HepG2 (cell line): ENCODE measurements at regions not wholly inside any gene's neighbourhood (a gene's known extent, or its start where the extent isn't known, plus 50 kb on each side); places are given as distances from the start of the nearest gene placed in this dataset.
"Not testable (repeated sequence)": the region's sequence is repeated elsewhere in the genome, so short reads cannot be mapped to it uniquely, and the experiment has no call there.

Experiments
- ATAC-seq: fragments of 200-7000 bp; cut with Tn5 transposase; 3 replicates; pipeline ENCODE4 v1.9.1; 2020; ENCODE audit warnings: mild to moderate bottlenecking, moderate library complexity
- BruUV-seq: library from RNA; stranded (reverse); fragments of 400-500 nt; replicated peaks from 2 replicates; lab custom pipeline; 2021; lab: Mats Ljungman, UMichigan
- CTCF ChIA-PET: fragments of 300-600 bp; formaldehyde crosslinking; extraction: SDS; loops from one replicate; lab custom pipeline; 2021; ENCODE audit warnings: low total read pairs, inconsistent platforms, low intra/inter-chr PET ratio; lab: Yijun Ruan, JAX
- POLR2A ChIA-PET: fragments of 350-600 bp; sonication (Branson Sonifier 250); formaldehyde crosslinking; loops from one replicate; lab custom pipeline; 2020; ENCODE audit warnings: antibody characterized with exemption, inconsistent platforms; lab: Yijun Ruan, JAX
- DNase-seq: peaks from one replicate; pipeline ENCODE4 v3.0.0-alpha.2; 2015; ENCODE audit warnings: low spot score
- FAIRE-seq: peaks from 3 replicates; lab custom pipeline; 2011; peaks lifted over from hg19 to GRCh38; lab: Jason Lieb, UNC
- H2AFZ ChIP-seq: one replicate; pipeline ENCODE4 v1.6.1; 2011; ENCODE audit warnings: low read length, inconsistent platforms
- H3K27ac ChIP-seq: fragments of 300-600 bp; 3 replicates; pipeline ENCODE4 v1.8.0; 2011; ENCODE audit warnings: mixed run types, mild to moderate bottlenecking, mixed read lengths, low read length, inconsistent platforms; ENCODE audit not compliant: insufficient read depth; ENCODE audit errors: extremely low read length
- H3K27me3 ChIP-seq, 2 experiments: fragments of 200-600 bp in 1 of 2; 2 replicates in 1 of 2; 3 replicates in 1 of 2; pipeline versions ENCODE4 v1.6.0 to v1.8.0; 2011; ENCODE audit warnings: low read length in 2 of 2, mild to moderate bottlenecking in 2 of 2, moderate library complexity in 2 of 2, inconsistent platforms in 1 of 2; ENCODE audit not compliant: insufficient read depth in 2 of 2, control insufficient read depth in 1 of 2
- H3K36me3 ChIP-seq, 2 experiments: fragments of 200-600 bp in 1 of 2; replicated peaks in 1 of 2; 2 replicates in 1 of 2; 3 replicates in 1 of 2; pipeline versions ENCODE4 v1.5.1 to v1.8.0; 2011; ENCODE audit warnings: low read length in 2 of 2, inconsistent platforms in 1 of 2; ENCODE audit not compliant: insufficient read depth in 2 of 2, control insufficient read depth in 1 of 2
- H3K4me1 ChIP-seq: 2 replicates; pipeline ENCODE4 v1.5.1; 2012; ENCODE audit warnings: low read length, inconsistent platforms; ENCODE audit not compliant: insufficient read depth
- H3K4me2 ChIP-seq: 2 replicates; pipeline ENCODE4 v1.6.0; 2011; ENCODE audit warnings: low read depth, low read length, inconsistent platforms
- H3K4me3 ChIP-seq, 3 experiments: fragments of 200-600 bp in 1 of 3; sonication (generic), shearing (Covaris generic) in 1 of 3; replicated peaks in 1 of 3; 2 replicates each; pipeline ENCODE4 v1.5.1; 2011 to 2016; ENCODE audit warnings: low read length in 3 of 3, inconsistent platforms in 2 of 3, low read depth in 2 of 3, mild to moderate bottlenecking in 2 of 3, control low read depth in 1 of 3, mixed read lengths in 1 of 3; ENCODE audit not compliant: insufficient read depth in 1 of 3
- H3K79me2 ChIP-seq: one replicate; pipeline ENCODE4 v1.6.1; 2011; ENCODE audit warnings: low read length, inconsistent platforms; ENCODE audit not compliant: insufficient read depth
- H3K9ac ChIP-seq: 2 replicates; pipeline ENCODE4 v1.6.0; 2011; ENCODE audit warnings: mild to moderate bottlenecking, low read depth, low read length, inconsistent platforms; ENCODE audit not compliant: insufficient read depth
- H3K9me3 ChIP-seq: 2 replicates; pipeline ENCODE4 v1.5.1; 2012; ENCODE audit warnings: mild to moderate bottlenecking, low read length
- H4K20me1 ChIP-seq: 2 replicates; pipeline ENCODE4 v1.6.0; 2011; ENCODE audit warnings: inconsistent platforms, mild to moderate bottlenecking, low read length, moderate library complexity; ENCODE audit not compliant: insufficient read depth
- GABPB1 ChIP-seq: IDR thresholded peaks from 2 replicates; pipeline ENCODE4 v1.6.1; 2016; ENCODE audit warnings: mild to moderate bottlenecking, missing genetic modification reagents, moderate library complexity, missing compliant biosample characterization
- GZF1 ChIP-seq: sonication (generic); formaldehyde crosslinking; IDR thresholded peaks from 2 replicates; pipeline ENCODE4 v1.5.1; 2020; ENCODE audit warnings: mild to moderate bottlenecking, missing genetic modification reagents
- HOXA3 ChIP-seq: sonication (generic); formaldehyde crosslinking; IDR thresholded peaks from 2 replicates; pipeline ENCODE4 v1.5.0; 2020; ENCODE audit warnings: missing genetic modification reagents
- MED8 ChIP-seq: sonication (generic); formaldehyde crosslinking; IDR thresholded peaks from 2 replicates; pipeline ENCODE4 v1.8.1; 2023; ENCODE audit warnings: mild to moderate bottlenecking, missing genetic modification reagents; ENCODE audit not compliant: insufficient replicate concordance
- MEIS2 ChIP-seq: sonication (generic); formaldehyde crosslinking; IDR thresholded peaks from 2 replicates; pipeline ENCODE4 v1.9.0; 2021; ENCODE audit warnings: mild to moderate bottlenecking, missing genetic modification reagents
- NFKB2 ChIP-seq: sonication (generic); formaldehyde crosslinking; IDR thresholded peaks from 2 replicates; pipeline ENCODE4 v1.4.0; 2020; ENCODE audit warnings: missing genetic modification reagents, borderline replicate concordance
- NONO ChIP-seq, 2 experiments: fragments of 450-650 bp in 1 of 2; sonication (generic) in 1 of 2; formaldehyde crosslinking in 1 of 2; IDR thresholded peaks in 1 of 2; conservative IDR thresholded peaks in 1 of 2; 2 replicates each; pipeline versions ENCODE4 v1.6.1 to v1.8.0; 2017 to 2022; ENCODE audit warnings: mild to moderate bottlenecking in 1 of 2, missing genetic modification reagents in 1 of 2, moderate library complexity in 1 of 2
- NR0B2 ChIP-seq: sonication (generic); formaldehyde crosslinking; IDR thresholded peaks from 2 replicates; pipeline ENCODE4 v1.4.0; 2020; ENCODE audit warnings: mild to moderate bottlenecking, missing genetic modification reagents
- PRPF4 ChIP-seq: fragments of 200-400 bp; formaldehyde crosslinking; IDR thresholded peaks from 2 replicates; pipeline ENCODE4 v1.6.1; 2016; ENCODE audit warnings: low read length, low read depth; ENCODE audit not compliant: poor library complexity, severe bottlenecking
- ZNF10 ChIP-seq: sonication (generic); formaldehyde crosslinking; IDR thresholded peaks from 2 replicates; pipeline ENCODE4 v1.4.0; 2020; ENCODE audit warnings: mild to moderate bottlenecking, low read depth, missing genetic modification reagents, borderline replicate concordance
- ZNF501 ChIP-seq: sonication (generic); formaldehyde crosslinking; IDR thresholded peaks from 2 replicates; pipeline ENCODE4 v1.5.1; 2020; ENCODE audit warnings: mild to moderate bottlenecking, moderate library complexity, missing genetic modification reagents
- ZNF768 ChIP-seq: sonication (generic); formaldehyde crosslinking; IDR thresholded peaks from 2 replicates; pipeline ENCODE4 v1.4.0; 2020; ENCODE audit warnings: missing genetic modification reagents
- ZNF782 ChIP-seq: sonication (generic); formaldehyde crosslinking; IDR thresholded peaks from 2 replicates; pipeline ENCODE4 v1.4.0; 2020; ENCODE audit warnings: missing genetic modification reagents, mild to moderate bottlenecking, borderline replicate concordance
- ZNF883 ChIP-seq: sonication (generic); formaldehyde crosslinking; IDR thresholded peaks from 2 replicates; pipeline ENCODE4 v1.5.1; 2020; ENCODE audit warnings: mild to moderate bottlenecking, missing genetic modification reagents; ENCODE audit errors: not compliant biosample characterization
- WGBS: methylation state at CpG from one replicate; pipeline ENCODE4 v1.1.6; 2017; ENCODE audit warnings: low lambda C conversion rate; 5-methylcytosine and 5-hydroxymethylcytosine counted together
- in situ Hi-C: cut with HindIII; loops from 2 replicates; pipeline ENCODE4 v1.10.0; 2017; ENCODE audit warnings: low pct_unique_long_range_greater_than_20kb; ENCODE audit not compliant: extremely low pct_ligation_motif_present
- intact Hi-C: fragments of 100-400 bp; cut with micrococcal nuclease; formaldehyde crosslinking; loops from one replicate; pipeline ENCODE4 v1.10.0; 2022; ENCODE audit not compliant: unreplicated experiment
- TF ChIP-seq, protein P1 (sequence below), 2 experiments: sonication (generic) in 1 of 2; formaldehyde crosslinking in 1 of 2; IDR thresholded peaks; 2 replicates each; pipeline versions ENCODE4 v1.4.0 to v1.6.1; 2016 to 2020; ENCODE audit warnings: borderline replicate concordance in 1 of 2, low read depth in 1 of 2, mild to moderate bottlenecking in 1 of 2, missing genetic modification reagents in 1 of 2
- TF ChIP-seq, protein P2 (sequence below): sonication (generic); formaldehyde crosslinking; IDR thresholded peaks from 2 replicates; pipeline ENCODE4 v1.5.0; 2020; ENCODE audit warnings: missing genetic modification reagents, mild to moderate bottlenecking, borderline replicate concordance

DNA sequence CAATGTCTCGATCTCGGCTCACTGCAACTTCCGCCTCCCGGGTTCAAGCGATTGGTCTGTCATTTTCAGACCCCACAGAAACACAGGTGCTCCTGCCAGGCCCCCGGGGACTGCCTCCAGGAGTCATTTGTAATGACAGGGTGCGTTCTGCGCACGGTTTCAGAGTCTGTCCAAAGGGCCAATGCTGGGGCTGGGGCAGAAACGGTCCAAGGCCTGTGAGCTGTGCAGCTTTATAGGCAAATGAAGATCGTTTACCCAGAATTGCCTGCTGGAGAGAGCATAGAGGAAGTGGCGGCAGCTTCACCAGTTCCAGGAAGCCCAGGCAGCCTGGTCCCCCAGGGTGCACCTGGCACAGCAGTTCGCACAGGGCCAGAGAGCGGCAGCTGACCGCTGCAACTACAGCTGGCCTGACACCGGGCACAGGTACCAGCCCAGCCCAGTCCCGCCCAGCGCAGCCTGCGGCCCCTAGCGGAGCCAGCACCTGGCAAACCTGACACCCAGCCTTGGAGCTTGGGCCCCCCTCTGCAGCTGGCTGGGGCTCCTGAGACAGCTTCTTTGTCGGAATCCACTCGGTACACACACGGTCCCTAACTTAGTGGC lies 92.4 kb upstream of the METTL9 start:
- intact Hi-C loops; POLR2A ChIA-PET; H3K9ac ChIP-seq; H3K27me3 ChIP-seq; FAIRE-seq; ATAC-seq; H3K27ac ChIP-seq; H3K4me3 ChIP-seq; CTCF ChIA-PET; DNase-seq; in situ Hi-C loops; H2AFZ ChIP-seq; H3K9me3 ChIP-seq; BruUV-seq; TF ChIP-seq NONO (IDR thresholded peaks at IDR 0.05): not testable (repeated sequence)
- Histone ChIP-seq H4K20me1 (peaks cover 73% of the 10 kb centered on the region), H3K36me3 (peaks cover 19 to 31% of the 10 kb centered on the region in 2 experiments; a peak in 4 of 5 replicates), H3K4me2 (0 out of 2 replicates have a peak overlapping the region, but pooled peaks have one; percentile 2), H3K4me1 (peaks cover 94% of the 10 kb centered on the region), H3K79me2 (peaks cover 87% of the 10 kb centered on the region)
- WGBS, result 92% methylated on average over 23 of the region's 23 CpGs
- peak; percentile 61; the same call in 1 of the 2 replicates for TF ChIP-seq NFKB2 (CRISPR knock-in tag)
- TF ChIP-seq ZNF10 (CRISPR knock-in tag), result 0 out of 2 replicates have a peak, but pooled peaks have one; percentile 83
- TF ChIP-seq, protein P1, sequence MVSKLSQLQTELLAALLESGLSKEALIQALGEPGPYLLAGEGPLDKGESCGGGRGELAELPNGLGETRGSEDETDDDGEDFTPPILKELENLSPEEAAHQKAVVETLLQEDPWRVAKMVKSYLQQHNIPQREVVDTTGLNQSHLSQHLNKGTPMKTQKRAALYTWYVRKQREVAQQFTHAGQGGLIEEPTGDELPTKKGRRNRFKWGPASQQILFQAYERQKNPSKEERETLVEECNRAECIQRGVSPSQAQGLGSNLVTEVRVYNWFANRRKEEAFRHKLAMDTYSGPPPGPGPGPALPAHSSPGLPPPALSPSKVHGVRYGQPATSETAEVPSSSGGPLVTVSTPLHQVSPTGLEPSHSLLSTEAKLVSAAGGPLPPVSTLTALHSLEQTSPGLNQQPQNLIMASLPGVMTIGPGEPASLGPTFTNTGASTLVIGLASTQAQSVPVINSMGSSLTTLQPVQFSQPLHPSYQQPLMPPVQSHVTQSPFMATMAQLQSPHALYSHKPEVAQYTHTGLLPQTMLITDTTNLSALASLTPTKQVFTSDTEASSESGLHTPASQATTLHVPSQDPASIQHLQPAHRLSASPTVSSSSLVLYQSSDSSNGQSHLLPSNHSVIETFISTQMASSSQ (IDR thresholded peaks at IDR 0.05; ENCODE audit: low read depth), result not testable (repeated sequence)
- TF ChIP-seq, protein P1 (CRISPR knock-in tag; IDR thresholded peaks at IDR 0.05; ENCODE audit: borderline replicate concordance), result peak; percentile 56
- 0 out of 2 replicates have a peak, but pooled peaks have one; percentile 25 for TF ChIP-seq MEIS2
- 0 out of 2 replicates have a peak, but pooled peaks have one; percentile 27 for TF ChIP-seq HOXA3 (CRISPR knock-in tag)
- TF ChIP-seq NONO (CRISPR knock-in tag; conservative IDR thresholded peaks at IDR 0.05), result peak; percentile 12; the same call in 1 of the 2 replicates
- TF ChIP-seq PRPF4, result peak; percentile 86
- TF ChIP-seq GABPB1 (CRISPR knock-in tag), result peak; percentile 42; the same call in 1 of the 2 replicates
- TF ChIP-seq ZNF501, result peak; percentile 43
- TF ChIP-seq MED8 (CRISPR knock-in tag), result peak; percentile 23
- 0 out of 2 replicates have a peak, but pooled peaks have one; percentile 25 for TF ChIP-seq NR0B2 (CRISPR knock-in tag)
- TF ChIP-seq, protein P2, sequence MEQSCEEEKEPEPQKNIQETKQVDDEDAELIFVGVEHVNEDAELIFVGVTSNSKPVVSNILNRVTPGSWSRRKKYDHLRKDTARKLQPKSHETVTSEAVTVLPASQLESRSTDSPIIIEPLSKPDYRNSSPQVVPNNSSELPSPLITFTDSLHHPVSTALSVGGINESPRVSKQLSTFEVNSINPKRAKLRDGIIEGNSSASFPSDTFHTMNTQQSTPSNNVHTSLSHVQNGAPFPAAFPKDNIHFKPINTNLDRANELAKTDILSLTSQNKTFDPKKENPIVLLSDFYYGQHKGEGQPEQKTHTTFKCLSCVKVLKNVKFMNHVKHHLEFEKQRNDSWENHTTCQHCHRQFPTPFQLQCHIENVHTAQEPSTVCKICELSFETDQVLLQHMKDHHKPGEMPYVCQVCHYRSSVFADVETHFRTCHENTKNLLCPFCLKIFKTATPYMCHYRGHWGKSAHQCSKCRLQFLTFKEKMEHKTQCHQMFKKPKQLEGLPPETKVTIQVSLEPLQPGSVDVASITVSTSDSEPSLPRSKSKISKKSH (CRISPR knock-in tag), result peak; percentile 65; the same call in 1 of the 2 replicates
- peak; percentile 64; the same call in 1 of the 2 replicates for TF ChIP-seq ZNF782 (CRISPR knock-in tag)
- peak; percentile 46 for TF ChIP-seq ZNF883 (CRISPR knock-in tag)
- peak; percentile 81; the same call in 1 of the 2 replicates for TF ChIP-seq ZNF768 (CRISPR knock-in tag)
- peak; percentile 79; the same call in 1 of the 2 replicates for TF ChIP-seq GZF1 (CRISPR knock-in tag)
